DND-41 (cell line): ENCODE measurements at regions not wholly inside any gene's neighbourhood (a gene's known extent, or its start where the extent isn't known, plus 50 kb on each side); places are given as distances from the start of the nearest gene placed in this dataset.

Experiments
- ATAC-seq: fragments of 200-7000 bp; cut with Tn5 transposase; 3 replicates; pipeline ENCODE4 v1.9.1; 2021; ENCODE audit warnings: low read depth; ENCODE audit not compliant: insufficient read depth
- DNase-seq: peaks from one replicate; pipeline ENCODE4 v3.0.0-alpha.2; 2020
- H2AFZ ChIP-seq: 2 replicates; pipeline ENCODE4 v1.6.0; 2012; ENCODE audit warnings: low read depth, low read length
- H3K27ac ChIP-seq: 2 replicates; pipeline ENCODE4 v1.5.1; 2012; ENCODE audit warnings: low read length, inconsistent platforms
- H3K27me3 ChIP-seq: fragments of 200-600 bp; sonication (generic); 2 replicates; pipeline ENCODE4 v1.6.0; 2012; ENCODE audit warnings: low read length, mild to moderate bottlenecking, inconsistent platforms; ENCODE audit not compliant: insufficient read depth, poor library complexity
- H3K36me3 ChIP-seq: 2 replicates; pipeline ENCODE4 v1.5.1; 2012; ENCODE audit warnings: low read length, inconsistent platforms; ENCODE audit not compliant: insufficient read depth
- H3K4me1 ChIP-seq: 2 replicates; pipeline ENCODE4 v1.5.1; 2012; ENCODE audit warnings: mild to moderate bottlenecking, low read length; ENCODE audit not compliant: insufficient read depth
- H3K4me2 ChIP-seq: 2 replicates; pipeline ENCODE4 v1.6.0; 2012; ENCODE audit warnings: mild to moderate bottlenecking, moderate library complexity, low read length, inconsistent platforms; ENCODE audit not compliant: insufficient read depth
- H3K4me3 ChIP-seq, 2 experiments: fragments of 200-600 bp in 1 of 2; shearing (Covaris generic) in 1 of 2; 2 replicates each; pipeline ENCODE4 v1.5.1; 2012 to 2016; ENCODE audit warnings: inconsistent platforms in 2 of 2, low read length in 2 of 2, mild to moderate bottlenecking in 2 of 2, low read depth in 1 of 2, moderate library complexity in 1 of 2
- H3K79me2 ChIP-seq: 2 replicates; pipeline ENCODE4 v1.6.0; 2012; ENCODE audit warnings: low read length, inconsistent platforms; ENCODE audit not compliant: insufficient read depth
- H3K9ac ChIP-seq: 2 replicates; pipeline ENCODE4 v1.6.0; 2012; ENCODE audit warnings: low read depth, mild to moderate bottlenecking, inconsistent platforms, low read length, moderate library complexity
- H3K9me3 ChIP-seq: 2 replicates; pipeline ENCODE4 v1.5.1; 2012; ENCODE audit warnings: low read length, moderate library complexity, mild to moderate bottlenecking, inconsistent platforms; ENCODE audit not compliant: insufficient read depth, severe bottlenecking
- H4K20me1 ChIP-seq: 2 replicates; pipeline ENCODE4 v1.6.0; 2012; ENCODE audit warnings: low read length; ENCODE audit not compliant: insufficient read depth
- EZH2 ChIP-seq: IDR thresholded peaks from 3 replicates; pipeline ENCODE4 v1.6.1; 2012; ENCODE audit warnings: borderline replicate concordance, low read depth, mild to moderate bottlenecking, moderate library complexity, low read length, inconsistent platforms; ENCODE audit not compliant: severe bottlenecking
- TF ChIP-seq, protein P1 (sequence below): IDR thresholded peaks from 2 replicates; pipeline ENCODE4 v1.5.1; 2012; ENCODE audit warnings: borderline replicate concordance, low read length, moderate library complexity, mild to moderate bottlenecking; ENCODE audit not compliant: poor library complexity, severe bottlenecking; ENCODE audit errors: extremely low read depth

DNA sequence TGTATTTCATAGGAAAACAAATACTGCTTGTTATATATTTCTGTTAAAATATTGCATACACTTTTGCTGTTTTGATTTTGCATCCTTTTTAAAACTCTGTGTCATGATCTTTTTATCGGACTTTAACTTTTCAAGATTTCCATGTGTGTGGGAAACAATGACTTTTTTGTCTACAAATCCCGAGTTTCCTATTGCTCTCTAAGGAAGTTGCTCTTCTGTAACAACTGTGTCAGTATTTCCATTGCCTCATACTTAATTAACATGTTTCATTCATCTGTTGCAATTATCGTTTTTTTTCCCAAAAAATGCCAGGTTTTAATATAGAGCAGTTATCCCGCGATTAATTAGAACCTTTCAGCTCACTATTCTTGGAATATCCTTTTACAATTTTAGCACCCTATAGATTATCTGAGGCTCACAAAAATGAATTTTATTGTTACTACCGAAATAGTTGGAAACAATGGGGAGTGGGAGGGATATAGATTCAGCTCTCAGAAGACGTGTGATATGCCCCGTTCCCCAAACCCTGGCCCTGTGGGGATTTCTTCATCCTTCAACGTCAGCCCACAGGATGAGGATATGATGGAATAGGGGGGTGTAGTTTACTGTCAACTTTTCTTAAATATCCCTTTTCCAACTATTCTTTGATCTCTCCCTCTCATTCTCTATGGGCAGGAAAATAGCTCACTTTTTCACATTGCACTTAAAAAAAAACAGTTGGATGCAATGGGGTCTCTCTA is 297.6 kb upstream of the IGFBP3 start:
- H3K36me3 ChIP-seq: no peaks in the 10 kb centered on the region
- no peak overlapping the region for H3K9ac ChIP-seq
- no peaks in the 10 kb centered on the region for H4K20me1 ChIP-seq
- H3K9me3 ChIP-seq: no peaks in the 10 kb centered on the region
- H3K27me3 ChIP-seq: no peaks in the 10 kb centered on the region
- H3K79me2 ChIP-seq: no peaks in the 10 kb centered on the region
- DNase-seq (no peak), ATAC-seq (no peak)
- no peak overlapping the region for H3K4me2 ChIP-seq
- no peak overlapping the region for H3K4me3 ChIP-seq
- no peak overlapping the region for H2AFZ ChIP-seq
- H3K4me1 ChIP-seq: no peaks in the 10 kb centered on the region
- TF ChIP-seq, protein P1, sequence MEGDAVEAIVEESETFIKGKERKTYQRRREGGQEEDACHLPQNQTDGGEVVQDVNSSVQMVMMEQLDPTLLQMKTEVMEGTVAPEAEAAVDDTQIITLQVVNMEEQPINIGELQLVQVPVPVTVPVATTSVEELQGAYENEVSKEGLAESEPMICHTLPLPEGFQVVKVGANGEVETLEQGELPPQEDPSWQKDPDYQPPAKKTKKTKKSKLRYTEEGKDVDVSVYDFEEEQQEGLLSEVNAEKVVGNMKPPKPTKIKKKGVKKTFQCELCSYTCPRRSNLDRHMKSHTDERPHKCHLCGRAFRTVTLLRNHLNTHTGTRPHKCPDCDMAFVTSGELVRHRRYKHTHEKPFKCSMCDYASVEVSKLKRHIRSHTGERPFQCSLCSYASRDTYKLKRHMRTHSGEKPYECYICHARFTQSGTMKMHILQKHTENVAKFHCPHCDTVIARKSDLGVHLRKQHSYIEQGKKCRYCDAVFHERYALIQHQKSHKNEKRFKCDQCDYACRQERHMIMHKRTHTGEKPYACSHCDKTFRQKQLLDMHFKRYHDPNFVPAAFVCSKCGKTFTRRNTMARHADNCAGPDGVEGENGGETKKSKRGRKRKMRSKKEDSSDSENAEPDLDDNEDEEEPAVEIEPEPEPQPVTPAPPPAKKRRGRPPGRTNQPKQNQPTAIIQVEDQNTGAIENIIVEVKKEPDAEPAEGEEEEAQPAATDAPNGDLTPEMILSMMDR: no peak
- TF ChIP-seq EZH2: no peak
- H3K27ac ChIP-seq: no peak overlapping the region

DNA sequence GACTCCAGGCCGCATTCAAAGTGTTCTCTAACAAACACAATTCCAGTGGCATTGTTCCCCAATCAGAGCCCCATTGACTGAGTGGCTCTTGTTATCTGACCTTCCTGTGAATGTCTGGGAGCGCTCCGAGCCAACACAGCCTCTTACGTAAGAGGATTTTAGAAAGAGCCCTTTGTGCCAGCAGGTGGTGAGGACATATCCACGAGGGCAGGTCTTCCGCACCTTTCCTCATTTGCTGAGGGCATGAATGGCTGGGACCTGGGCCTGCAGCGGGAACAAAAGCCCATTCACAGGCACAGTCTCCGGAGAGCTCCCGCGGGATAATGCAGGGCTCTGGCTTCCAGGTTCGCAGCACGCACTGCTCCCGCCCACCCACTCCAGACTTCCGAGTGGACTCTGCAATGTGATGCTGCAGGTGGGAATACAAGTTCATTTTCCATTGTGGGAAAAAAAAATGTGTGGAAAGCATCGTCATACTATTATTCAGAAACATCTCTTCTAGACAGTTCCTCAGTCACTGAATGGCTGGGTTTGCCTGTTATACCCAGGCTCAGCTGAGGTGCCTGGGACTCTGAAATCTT is 295.0 kb upstream of the IGFBP3 start:
- Histone ChIP-seq H3K4me1 (no peaks in the 10 kb centered on the region), H3K79me2 (no peaks in the 10 kb centered on the region), H3K4me3 (no peak overlapping the region), H3K36me3 (no peaks in the 10 kb centered on the region), H3K27me3 (no peaks in the 10 kb centered on the region), H4K20me1 (no peaks in the 10 kb centered on the region), H3K27ac (no peak overlapping the region), H3K9me3 (no peaks in the 10 kb centered on the region), H2AFZ (no peak overlapping the region), H3K4me2 (no peak overlapping the region), H3K9ac (no peak overlapping the region)
- TF ChIP-seq, protein P1: no peak
- no peak for TF ChIP-seq EZH2
- no peak for ATAC-seq
- DNase-seq: no peak

DNA sequence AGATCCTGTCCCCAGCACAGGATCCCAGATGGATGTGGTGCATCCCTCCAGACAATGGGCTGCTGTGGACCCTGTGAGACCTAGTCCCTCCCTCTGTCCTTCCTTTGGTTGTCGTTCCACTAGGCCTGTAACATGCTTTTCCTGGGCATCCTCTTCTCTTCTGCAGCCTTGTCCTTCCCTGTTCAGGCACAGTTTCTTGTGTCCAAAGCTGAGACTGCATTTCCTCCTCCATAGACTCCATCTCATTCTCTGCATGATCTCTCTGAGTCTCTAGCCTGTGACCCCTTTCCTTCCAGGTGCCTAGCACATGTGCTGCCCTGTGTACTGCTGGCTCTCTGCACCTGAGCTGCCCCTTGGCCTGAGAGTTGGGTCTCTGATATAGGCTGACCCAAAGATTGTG is 293.5 kb upstream of the IGFBP3 start:
- TF ChIP-seq EZH2: no peak
- TF ChIP-seq, protein P1: no peak
- DNase-seq: no peak

More for the DNA sequence above, 293.5 kb upstream of the IGFBP3 start:
- Histone ChIP-seq H2AFZ (no peak overlapping the region), H3K36me3 (no peaks in the 10 kb centered on the region), H3K9ac (no peak overlapping the region), H3K27me3 (no peaks in the 10 kb centered on the region), H3K4me1 (no peaks in the 10 kb centered on the region), H3K4me3 (no peak overlapping the region), H4K20me1 (no peaks in the 10 kb centered on the region), H3K79me2 (no peaks in the 10 kb centered on the region), H3K4me2 (no peak overlapping the region), H3K9me3 (no peaks in the 10 kb centered on the region), H3K27ac (no peak overlapping the region)
- ATAC-seq: no peak
